Chondrocyte (in vitro differentiated cells): ENCODE measurements at regions not wholly inside any gene's neighbourhood (a gene's known extent, or its start where the extent isn't known, plus 50 kb on each side); places are given as distances from the start of the nearest gene placed in this dataset.
A peak's percentile ranks its signal among the peaks of the same experiment; 100 is the strongest.

Experiments used
- DNase-seq: peaks from one replicate; pipeline ENCODE4 v3.0.0; 2021; ENCODE audit warnings: mixed read lengths, low spot score
- H3K27ac Mint-ChIP-seq: one replicate; pipeline ENCODE4 v1.8.0; 2021; ENCODE audit warnings: mild to moderate bottlenecking, moderate library complexity, mixed read lengths; ENCODE audit not compliant: unreplicated experiment
- H3K27me3 Mint-ChIP-seq: 2 replicates; pipeline ENCODE4 v1.8.0; 2021; ENCODE audit warnings: low read depth, mixed read lengths
- H3K36me3 Mint-ChIP-seq: 2 replicates; pipeline ENCODE4 v1.8.0; 2021; ENCODE audit warnings: low read depth, mixed read lengths
- H3K4me1 Mint-ChIP-seq: 2 replicates; pipeline ENCODE4 v1.8.0; 2021; ENCODE audit warnings: low read depth, mild to moderate bottlenecking, mixed read lengths
- H3K4me3 Mint-ChIP-seq: one replicate; pipeline ENCODE4 v1.8.0; 2021; ENCODE audit warnings: mild to moderate bottlenecking, moderate library complexity, mixed read lengths; ENCODE audit not compliant: unreplicated experiment
- H3K9me3 Mint-ChIP-seq: 2 replicates; pipeline ENCODE4 v1.8.0; 2021; ENCODE audit warnings: low read depth, mixed read lengths
- CTCF ChIP-seq: fragments of 200-600 bp; sonication (generic); IDR thresholded peaks from 2 replicates; pipeline ENCODE4 v1.5.0; 2021; ENCODE audit warnings: antibody characterized with exemption, mild to moderate bottlenecking, moderate library complexity

- no peak overlapping the region for H3K27ac Mint-ChIP-seq
- no peaks in the 10 kb centered on the region for H3K27me3 Mint-ChIP-seq
- H3K4me3 Mint-ChIP-seq: no peak overlapping the region
- peaks cover 56% of the 10 kb centered on the region for H3K4me1 Mint-ChIP-seq
- H3K36me3 Mint-ChIP-seq: no peaks in the 10 kb centered on the region
- H3K9me3 Mint-ChIP-seq: peaks cover 2% of the 10 kb centered on the region
- TF ChIP-seq CTCF: no peak
- DNase-seq: no peak
Observed at GRCh38 chr9:76557674-76558225, 98.8 kb downstream of the GCNT1 start.

GRCh38 chr9:76558465-76558864 lies 99.5 kb downstream of the GCNT1 start:
- Mint-ChIP-seq H3K4me1 (peaks cover 63% of the 10 kb centered on the region), H3K36me3 (no peaks in the 10 kb centered on the region), H3K4me3 (no peak overlapping the region), H3K27ac (no peak overlapping the region), H3K27me3 (no peaks in the 10 kb centered on the region), H3K9me3 (peaks cover 2% of the 10 kb centered on the region)
- no peak for TF ChIP-seq CTCF
- no peak for DNase-seq

GRCh38 chr9:76559286-76559685 lies 100.3 kb downstream of the GCNT1 start:
- DNase-seq: no peak
- TF ChIP-seq CTCF: no peak

GRCh38 chr9:76560481-76560922 lies 101.5 kb downstream of the GCNT1 start:
- TF ChIP-seq CTCF: no peak
- peak overlapping the region; percentile 18 for H3K27ac Mint-ChIP-seq
- DNase-seq: no peak
- H3K4me3 Mint-ChIP-seq: no peak overlapping the region
- no peaks in the 10 kb centered on the region for H3K36me3 Mint-ChIP-seq
- H3K27me3 Mint-ChIP-seq: no peaks in the 10 kb centered on the region
- peaks cover 64% of the 10 kb centered on the region for H3K4me1 Mint-ChIP-seq
- H3K9me3 Mint-ChIP-seq: peaks cover 2% of the 10 kb centered on the region

More at GRCh38 chr9:76559286-76559685, 100.3 kb downstream of the GCNT1 start:
- Mint-ChIP-seq H3K27me3 (no peaks in the 10 kb centered on the region), H3K36me3 (no peaks in the 10 kb centered on the region), H3K4me3 (no peak overlapping the region), H3K27ac (no peak overlapping the region), H3K9me3 (peaks cover 2% of the 10 kb centered on the region), H3K4me1 (peaks cover 64% of the 10 kb centered on the region)

GRCh38 chr9:76561050-76561713 lies 102.2 kb downstream of the GCNT1 start:
- TF ChIP-seq CTCF: no peak
- no peaks in the 10 kb centered on the region for H3K27me3 Mint-ChIP-seq
- H3K9me3 Mint-ChIP-seq: peaks cover 2% of the 10 kb centered on the region
- H3K4me1 Mint-ChIP-seq: peaks cover 64% of the 10 kb centered on the region
- no peak overlapping the region for H3K4me3 Mint-ChIP-seq
- no peak overlapping the region for H3K27ac Mint-ChIP-seq
- DNase-seq: no peak
- H3K36me3 Mint-ChIP-seq: no peaks in the 10 kb centered on the region
